ENCODE measurements at regions not wholly inside any gene's neighbourhood (a gene's known extent, or its start where the extent isn't known, plus 50 kb on each side); places are given as distances from the start of the nearest gene placed in this dataset.

- Histone ChIP-seq H3K27ac (replicated peaks) (no peak overlapping the region), H3K27me3 (ENCODE audit: insufficient read depth, poor library complexity, severe bottlenecking) (no peaks in the 10 kb centered on the region), H3K4me3 (replicated peaks; ENCODE audit: insufficient read depth, low read length) (no peak overlapping the region)
- DNase-seq (ENCODE audit: low read depth in 1 of 2, low spot score in 1 of 2): no peak
- TF ChIP-seq REST (IDR thresholded peaks at IDR 0.05; ENCODE audit: insufficient replicate concordance, low read depth) (no peak), SPI1 (IDR thresholded peaks at IDR 0.05; ENCODE audit: borderline replicate concordance, low read depth) (no peak), GABPA (IDR thresholded peaks at IDR 0.05; ENCODE audit: low read depth) (no peak), CTCF (IDR thresholded peaks at IDR 0.05; ENCODE audit: insufficient read depth, low read length) (no peak), POLR2AphosphoS5 (IDR thresholded peaks at IDR 0.05; ENCODE audit: low read depth) (no peak)
Observed at GRCh38 chr5:133825631-133826289, 142.7 kb downstream of the C5orf15 start.

- no peak overlapping the region for H3K27ac ChIP-seq (replicated peaks)
- no peaks in the 10 kb centered on the region for H3K27me3 ChIP-seq (ENCODE audit: insufficient read depth, poor library complexity, severe bottlenecking)
- H3K4me3 ChIP-seq (replicated peaks; ENCODE audit: insufficient read depth, low read length): no peak overlapping the region
- TF ChIP-seq REST (IDR thresholded peaks at IDR 0.05; ENCODE audit: insufficient replicate concordance, low read depth) (no peak), CTCF (IDR thresholded peaks at IDR 0.05; ENCODE audit: insufficient read depth, low read length) (no peak), GABPA (IDR thresholded peaks at IDR 0.05; ENCODE audit: low read depth) (no peak), SPI1 (IDR thresholded peaks at IDR 0.05; ENCODE audit: borderline replicate concordance, low read depth) (no peak), POLR2AphosphoS5 (IDR thresholded peaks at IDR 0.05; ENCODE audit: low read depth) (no peak)
- no peak for DNase-seq (ENCODE audit: low read depth in 1 of 2, low spot score in 1 of 2)
Observed at GRCh38 chr5:133824661-133825254, 143.7 kb downstream of the C5orf15 start.

GRCh38 chr5:133821889-133822288 lies 146.5 kb downstream of the C5orf15 start:
- no peaks in the 10 kb centered on the region for H3K27me3 ChIP-seq (ENCODE audit: insufficient read depth, poor library complexity, severe bottlenecking)

More at GRCh38 chr5:133821889-133822288, 146.5 kb downstream of the C5orf15 start:
- no peak overlapping the region for H3K4me3 ChIP-seq (replicated peaks; ENCODE audit: insufficient read depth, low read length)
- no peak for TF ChIP-seq REST (IDR thresholded peaks at IDR 0.05; ENCODE audit: insufficient replicate concordance, low read depth)
- no peak for TF ChIP-seq GABPA (IDR thresholded peaks at IDR 0.05; ENCODE audit: low read depth)
- TF ChIP-seq POLR2AphosphoS5 (IDR thresholded peaks at IDR 0.05; ENCODE audit: low read depth): no peak
- TF ChIP-seq CTCF (IDR thresholded peaks at IDR 0.05; ENCODE audit: insufficient read depth, low read length): no peak
- no peak for TF ChIP-seq SPI1 (IDR thresholded peaks at IDR 0.05; ENCODE audit: borderline replicate concordance, low read depth)
- no peak overlapping the region for H3K27ac ChIP-seq (replicated peaks)
- no peak for DNase-seq (ENCODE audit: low read depth in 1 of 2, low spot score in 1 of 2)

All from HL-60 (cell line).